OCI-LY3 (cell line): ENCODE measurements at regions not wholly inside any gene's neighbourhood (a gene's known extent, or its start where the extent isn't known, plus 50 kb on each side); places are given as distances from the start of the nearest gene placed in this dataset.

Source experiments
- H2AFZ ChIP-seq: fragments of 200-600, 300-600 bp; shearing (Covaris generic); 2 replicates; pipeline ENCODE4 v1.6.0; 2014; ENCODE audit warnings: antibody characterized with exemption, low read depth, low read length
- H3K27ac ChIP-seq: fragments of 200-600, 300-600 bp; sonication (generic); 2 replicates; pipeline ENCODE4 v1.5.1; 2014; ENCODE audit warnings: mild to moderate bottlenecking, low read length, moderate library complexity, mixed read lengths
- H3K27me3 ChIP-seq: fragments of 200-600, 300-600 bp; sonication (generic); 2 replicates; pipeline ENCODE4 v1.6.1; 2014; ENCODE audit warnings: low read depth, low read length, mixed read lengths
- H3K36me3 ChIP-seq: fragments of 200-600, 300-600 bp; sonication (generic); replicated peaks from 2 replicates; pipeline ENCODE3; 2014; ENCODE audit warnings: low read depth, low read length, mixed read lengths
- H3K4me1 ChIP-seq: fragments of 300-600, 200-600 bp; sonication (generic); 2 replicates; pipeline ENCODE4 v1.6.1; 2014; ENCODE audit warnings: low read length, mixed read lengths
- H3K4me2 ChIP-seq: fragments of 200-600, 300-600 bp; sonication (generic); 2 replicates; pipeline ENCODE4 v1.6.1; 2014; ENCODE audit warnings: low read length, mixed read lengths
- H3K4me3 ChIP-seq: fragments of 300-600, 200-600 bp; sonication (generic); 2 replicates; pipeline ENCODE4 v1.5.1; 2014; ENCODE audit warnings: antibody characterized with exemption, mild to moderate bottlenecking, low read length, moderate library complexity
- H3K79me2 ChIP-seq: fragments of 300-600, 200-600 bp; shearing (Covaris generic); 2 replicates; pipeline ENCODE4 v1.6.1; 2014; ENCODE audit warnings: mild to moderate bottlenecking, low read length, mixed read lengths
- H3K9ac ChIP-seq: fragments of 300-600, 200-600 bp; shearing (Covaris generic); 2 replicates; pipeline ENCODE4 v1.6.0; 2014; ENCODE audit warnings: mild to moderate bottlenecking, low read length, moderate library complexity
- H3K9me3 ChIP-seq: fragments of 200-600, 300-600 bp; shearing (Covaris generic); 2 replicates; pipeline ENCODE4 v1.6.1; 2014; ENCODE audit warnings: low read length, mixed read lengths; ENCODE audit not compliant: insufficient read depth
- H4K20me1 ChIP-seq: fragments of 200-600, 300-600 bp; sonication (generic); 2 replicates; pipeline ENCODE4 v1.6.1; 2016; ENCODE audit warnings: low read length, mixed read lengths; ENCODE audit not compliant: insufficient read depth
- EZH2phosphoT487 ChIP-seq: fragments of 200-600 bp; shearing (Covaris generic); IDR thresholded peaks from 2 replicates; pipeline ENCODE4 v1.6.1; 2018; ENCODE audit warnings: antibody characterized with exemption, mixed run types, low read depth
- TF ChIP-seq, protein P1 (sequence below): fragments of 200-600, 300-600 bp; sonication (generic); IDR thresholded peaks from 2 replicates; pipeline ENCODE4 v1.5.1; 2014; ENCODE audit warnings: antibody characterized with exemption, low read length, low read depth

DNA sequence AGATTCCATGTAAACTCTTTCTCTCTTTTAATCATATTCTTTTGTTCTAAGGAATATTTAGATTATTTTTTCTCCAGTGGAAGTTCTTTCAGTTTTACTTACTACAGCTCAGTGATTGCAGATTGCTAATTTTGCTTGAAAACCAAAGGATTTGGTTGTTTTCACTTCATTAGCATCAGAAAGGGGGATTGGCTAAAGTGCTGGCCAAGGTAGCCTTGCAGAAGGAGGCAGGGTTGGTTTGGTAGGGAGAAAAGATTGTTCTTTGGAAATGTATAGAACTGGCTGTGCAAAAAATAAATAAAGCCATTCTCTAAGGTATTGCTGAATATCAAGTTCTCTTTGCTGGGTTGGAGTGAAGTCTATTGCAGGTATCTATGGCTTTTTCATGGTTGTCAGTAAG, 92.6 kb downstream of the FAT3 start:
- Histone ChIP-seq H3K4me2 (no peak overlapping the region), H3K9me3 (no peaks in the 10 kb centered on the region), H3K27ac (no peak overlapping the region), H3K79me2 (no peaks in the 10 kb centered on the region), H4K20me1 (no peaks in the 10 kb centered on the region), H3K4me3 (no peak overlapping the region), H3K27me3 (no peaks in the 10 kb centered on the region), H3K4me1 (no peaks in the 10 kb centered on the region), H3K9ac (no peak overlapping the region), H2AFZ (no peak overlapping the region), H3K36me3 (no peaks in the 10 kb centered on the region)
- TF ChIP-seq, protein P1, sequence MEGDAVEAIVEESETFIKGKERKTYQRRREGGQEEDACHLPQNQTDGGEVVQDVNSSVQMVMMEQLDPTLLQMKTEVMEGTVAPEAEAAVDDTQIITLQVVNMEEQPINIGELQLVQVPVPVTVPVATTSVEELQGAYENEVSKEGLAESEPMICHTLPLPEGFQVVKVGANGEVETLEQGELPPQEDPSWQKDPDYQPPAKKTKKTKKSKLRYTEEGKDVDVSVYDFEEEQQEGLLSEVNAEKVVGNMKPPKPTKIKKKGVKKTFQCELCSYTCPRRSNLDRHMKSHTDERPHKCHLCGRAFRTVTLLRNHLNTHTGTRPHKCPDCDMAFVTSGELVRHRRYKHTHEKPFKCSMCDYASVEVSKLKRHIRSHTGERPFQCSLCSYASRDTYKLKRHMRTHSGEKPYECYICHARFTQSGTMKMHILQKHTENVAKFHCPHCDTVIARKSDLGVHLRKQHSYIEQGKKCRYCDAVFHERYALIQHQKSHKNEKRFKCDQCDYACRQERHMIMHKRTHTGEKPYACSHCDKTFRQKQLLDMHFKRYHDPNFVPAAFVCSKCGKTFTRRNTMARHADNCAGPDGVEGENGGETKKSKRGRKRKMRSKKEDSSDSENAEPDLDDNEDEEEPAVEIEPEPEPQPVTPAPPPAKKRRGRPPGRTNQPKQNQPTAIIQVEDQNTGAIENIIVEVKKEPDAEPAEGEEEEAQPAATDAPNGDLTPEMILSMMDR = no peak

GRCh38 chr11:92317721-92318120, 93.1 kb downstream of the FAT3 start:
- Histone ChIP-seq H2AFZ (no peak overlapping the region), H4K20me1 (no peaks in the 10 kb centered on the region), H3K79me2 (no peaks in the 10 kb centered on the region), H3K27me3 (no peaks in the 10 kb centered on the region), H3K4me3 (no peak overlapping the region), H3K9me3 (no peaks in the 10 kb centered on the region; the same call in 1 of the 2 replicates), H3K27ac (no peak overlapping the region), H3K4me2 (no peak overlapping the region), H3K4me1 (no peaks in the 10 kb centered on the region), H3K9ac (no peak overlapping the region), H3K36me3 (no peaks in the 10 kb centered on the region)
- TF ChIP-seq, protein P1 = no peak
- no peak for TF ChIP-seq EZH2phosphoT487

DNA sequence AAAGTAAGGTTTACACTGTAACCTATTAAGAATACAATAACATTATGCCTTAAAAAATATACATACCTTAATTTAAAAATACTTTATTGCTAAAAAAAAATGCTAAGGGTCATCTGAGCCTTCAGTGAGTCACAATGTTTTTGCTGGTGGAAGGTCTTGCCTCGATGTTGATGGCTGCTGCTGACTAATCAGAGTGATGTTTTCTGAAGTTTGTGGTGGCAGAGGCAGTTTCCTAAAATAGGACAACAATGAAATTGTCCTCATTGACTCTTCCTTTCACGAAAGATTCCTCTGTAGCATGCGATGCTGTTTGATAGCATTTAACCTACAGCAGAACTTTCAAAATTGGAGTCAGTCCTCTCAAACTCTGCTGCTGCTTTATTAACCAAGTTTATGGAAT, 97.6 kb downstream of the FAT3 start:
- Histone ChIP-seq H4K20me1 (no peaks in the 10 kb centered on the region), H3K36me3 (no peaks in the 10 kb centered on the region), H3K9ac (no peak overlapping the region), H2AFZ (no peak overlapping the region), H3K27me3 (no peaks in the 10 kb centered on the region), H3K4me1 (no peaks in the 10 kb centered on the region), H3K4me2 (no peak overlapping the region), H3K9me3 (no peaks in the 10 kb centered on the region; the same call in 1 of the 2 replicates), H3K27ac (no peak overlapping the region), H3K4me3 (no peak overlapping the region), H3K79me2 (no peaks in the 10 kb centered on the region)
- TF ChIP-seq, protein P1 = no peak
- no peak for TF ChIP-seq EZH2phosphoT487

DNA sequence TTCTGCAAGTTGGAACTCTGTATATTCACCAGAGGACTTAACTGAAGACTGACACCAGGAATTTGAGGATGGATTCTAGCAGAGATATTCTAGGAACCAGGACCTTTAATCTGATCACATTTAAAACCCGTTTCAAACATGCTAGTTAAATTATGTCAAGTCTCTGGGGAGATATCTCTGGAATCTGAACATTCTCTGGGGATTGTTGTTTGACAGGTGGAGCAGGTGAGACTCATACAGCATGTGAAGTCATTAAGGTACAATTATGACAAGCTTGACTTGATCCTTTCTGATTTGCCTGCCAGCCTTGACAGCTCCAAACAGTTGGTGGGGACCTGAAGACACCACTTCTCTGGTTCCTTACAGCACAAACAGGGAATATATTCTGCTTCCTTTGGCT, 100.3 kb downstream of the FAT3 start:
- H3K36me3 ChIP-seq = no peaks in the 10 kb centered on the region
- H3K4me2 ChIP-seq = no peak overlapping the region
- H3K9ac ChIP-seq = no peak overlapping the region
- H3K27me3 ChIP-seq = no peaks in the 10 kb centered on the region
- H3K9me3 ChIP-seq = no peaks in the 10 kb centered on the region; the same call in 1 of the 2 replicates
- no peaks in the 10 kb centered on the region for H3K79me2 ChIP-seq
- H4K20me1 ChIP-seq = no peaks in the 10 kb centered on the region
- H3K4me1 ChIP-seq = peaks cover 4% of the 10 kb centered on the region; the same call in 1 of the 2 replicates
- H2AFZ ChIP-seq = no peak overlapping the region
- H3K4me3 ChIP-seq = no peak overlapping the region
- TF ChIP-seq, protein P1 = no peak
- no peak for TF ChIP-seq EZH2phosphoT487
- no peak overlapping the region for H3K27ac ChIP-seq
